DMS153 (cell line): ENCODE measurements at regions not wholly inside any gene's neighbourhood (a gene's known extent, or its start where the extent isn't known, plus 50 kb on each side); places are given as distances from the start of the nearest gene placed in this dataset.
"Not testable (repeated sequence)": the region's sequence is repeated elsewhere in the genome, so short reads cannot be mapped to it uniquely, and the experiment has no call there.

Experiments
- DNase-seq: peaks from one replicate; lab custom pipeline; 2025; lab: John Stamatoyannopoulos, UW

DNA sequence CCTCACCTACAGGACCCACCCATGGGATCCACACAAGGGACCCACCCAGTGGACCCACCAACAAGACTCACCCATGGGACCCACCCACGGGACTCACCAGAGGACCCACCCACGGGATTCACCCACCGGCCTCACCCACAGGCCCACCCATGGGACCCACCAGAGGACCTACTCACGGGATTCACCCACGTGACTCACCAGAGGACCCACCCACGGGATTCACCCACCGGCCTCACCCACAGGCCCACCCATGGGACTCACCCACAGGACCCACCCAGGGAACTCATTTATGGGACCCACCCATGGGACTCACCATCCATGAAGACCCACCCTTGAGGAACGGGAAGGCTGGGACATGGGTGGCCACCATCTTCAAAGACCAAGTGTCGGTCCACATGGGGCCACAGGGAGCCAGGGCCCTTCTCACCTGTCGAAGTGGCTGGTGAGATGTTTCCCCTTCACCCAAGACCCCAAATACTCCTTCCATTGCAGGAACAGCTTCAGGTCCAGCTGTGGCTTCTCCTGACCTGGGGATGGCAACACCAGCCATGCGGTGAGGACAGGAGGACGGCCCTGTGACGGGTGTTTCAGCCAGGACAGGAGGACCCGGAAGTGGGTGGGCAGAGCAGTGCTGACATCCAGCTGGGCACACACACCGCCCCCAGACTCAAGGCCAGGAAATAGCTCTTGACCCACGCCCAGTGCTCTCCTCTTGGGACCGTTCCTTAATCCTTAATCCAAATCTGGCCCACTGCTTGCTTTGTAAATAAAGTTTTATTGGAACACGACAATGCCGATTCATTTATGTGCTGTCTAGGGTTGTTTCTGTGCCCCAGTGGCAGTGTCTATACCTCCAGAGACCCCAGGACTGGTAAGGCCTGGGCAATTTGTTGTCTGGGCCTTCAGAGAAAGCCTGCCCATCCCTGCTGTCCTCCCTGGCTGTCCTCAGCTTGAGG is 1005.1 kb downstream of the BRD1 start:
- DNase-seq, result no peak

GRCh38 chr22:48821727-48822126 is 1005.9 kb downstream of the BRD1 start:
- DNase-seq, result no peak

DNA sequence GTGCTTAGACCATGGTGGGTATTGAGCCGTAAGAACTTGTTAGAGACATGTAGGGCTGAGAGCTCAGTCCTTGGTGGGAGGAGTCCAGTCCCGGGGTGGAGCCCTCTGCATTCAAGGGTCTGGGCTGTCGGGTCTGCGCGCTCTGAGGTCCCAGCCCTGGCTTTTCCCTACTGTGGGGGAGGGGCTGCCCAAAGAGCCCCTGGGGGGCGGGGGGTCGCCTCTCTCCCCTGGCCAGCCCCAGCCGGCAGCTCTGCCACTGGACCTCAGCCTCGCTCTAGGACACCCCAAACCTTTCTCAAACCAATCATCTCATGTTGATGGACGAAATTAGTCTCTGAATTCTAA is 1006.4 kb downstream of the BRD1 start:
- DNase-seq, result no peak

DNA sequence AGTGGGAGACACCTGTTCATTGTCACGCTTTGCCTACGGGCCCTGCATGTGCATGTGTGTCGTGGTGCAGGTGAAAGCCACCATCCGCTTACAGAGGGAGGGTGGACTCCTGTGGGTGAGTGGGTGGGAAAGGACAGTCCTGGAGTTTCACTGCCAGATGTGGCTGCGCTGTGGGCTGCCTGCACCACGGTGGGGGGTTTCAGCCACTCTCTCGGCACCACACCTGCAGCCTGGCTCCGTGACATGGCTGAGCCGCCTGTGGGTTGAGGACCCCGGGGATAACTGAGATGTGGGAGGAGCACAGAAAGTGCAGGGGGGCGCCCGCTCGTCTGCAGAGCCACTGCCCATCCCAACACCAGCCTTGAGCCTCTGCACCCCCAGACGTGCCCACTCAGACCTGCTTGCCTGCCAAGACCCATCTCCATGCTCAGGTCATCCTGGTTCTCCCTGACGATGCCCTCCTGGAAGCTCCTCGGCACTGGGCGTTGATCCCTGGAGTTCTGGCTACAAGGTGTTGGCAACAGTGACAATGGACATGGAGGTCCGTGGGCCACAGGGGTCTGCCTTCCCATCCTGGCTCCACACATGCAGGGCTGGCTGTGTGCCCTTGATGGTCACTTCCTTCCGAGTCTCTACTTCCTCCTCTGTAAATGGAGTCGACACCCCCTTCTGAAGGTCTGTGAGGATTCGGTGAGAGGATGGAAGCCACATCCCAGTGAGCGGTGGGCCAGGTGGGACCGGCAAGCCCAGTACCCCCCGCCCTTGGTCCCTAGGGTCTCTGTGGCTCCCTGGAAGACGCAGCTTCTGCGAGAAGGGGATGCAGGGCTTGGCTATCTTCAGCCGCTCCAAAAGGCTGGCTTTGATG is 1007.0 kb downstream of the BRD1 start:
- no peak for DNase-seq

GRCh38 chr22:48819961-48820360 is 1007.7 kb downstream of the BRD1 start:
- DNase-seq, result no peak

- DNase-seq, result no peak
Measured at GRCh38 chr22:48819232-48819631, 1008.4 kb downstream of the BRD1 start.

DNA sequence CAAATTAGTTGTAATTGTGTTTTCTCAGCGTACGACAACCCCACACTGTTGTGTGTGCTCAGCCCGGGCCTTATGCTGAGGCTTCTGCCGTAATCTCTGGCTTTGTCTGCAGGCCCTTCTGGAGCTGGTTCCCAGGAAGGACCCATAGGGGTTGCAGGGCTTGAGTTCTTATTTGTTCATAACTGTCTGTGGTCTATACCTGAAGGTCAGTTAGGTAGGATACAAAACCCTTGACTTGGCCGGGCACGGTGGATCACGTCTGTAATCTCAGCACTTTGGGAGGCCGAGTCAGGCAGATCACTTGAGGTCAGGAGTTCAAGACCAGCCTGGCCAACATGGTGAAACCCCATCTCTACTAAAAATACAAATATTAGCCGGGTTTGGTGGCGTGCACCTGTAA is 1010.2 kb downstream of the BRD1 start:
- DNase-seq, result not testable (repeated sequence)

GRCh38 chr22:48811885-48812284 is 1015.8 kb downstream of the BRD1 start:
- DNase-seq, result peak; percentile 56

- DNase-seq, result no peak
Measured at GRCh38 chr22:48808038-48808960, 1019.4 kb downstream of the BRD1 start.

GRCh38 chr22:48807155-48807554 is 1020.5 kb downstream of the BRD1 start:
- no peak for DNase-seq

- DNase-seq, result no peak
Measured at GRCh38 chr22:48806227-48806781, 1021.4 kb downstream of the BRD1 start.

DNA sequence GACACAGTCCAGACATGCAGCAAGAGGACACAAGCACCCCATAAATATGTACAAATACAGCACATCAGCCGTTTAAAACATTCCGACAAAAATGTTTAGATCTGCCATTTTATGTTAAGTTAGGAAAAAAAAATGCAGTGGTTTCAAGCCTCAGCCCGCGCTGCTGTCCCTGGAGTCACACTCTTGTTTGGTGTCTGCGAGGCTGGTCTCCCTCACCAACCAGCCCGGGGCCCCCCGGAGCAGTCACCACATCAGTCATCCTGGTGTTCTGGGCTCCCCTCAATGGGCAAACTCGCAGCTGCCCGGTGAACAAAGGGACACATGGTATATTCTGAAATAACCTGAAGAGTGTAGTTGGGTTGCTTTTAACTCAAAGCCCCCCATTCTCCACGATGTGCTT is 1022.2 kb downstream of the BRD1 start:
- no peak for DNase-seq

GRCh38 chr22:48804811-48805301 is 1022.8 kb downstream of the BRD1 start:
- no peak for DNase-seq

GRCh38 chr22:48803948-48804810 is 1023.5 kb downstream of the BRD1 start:
- no peak for DNase-seq

DNA sequence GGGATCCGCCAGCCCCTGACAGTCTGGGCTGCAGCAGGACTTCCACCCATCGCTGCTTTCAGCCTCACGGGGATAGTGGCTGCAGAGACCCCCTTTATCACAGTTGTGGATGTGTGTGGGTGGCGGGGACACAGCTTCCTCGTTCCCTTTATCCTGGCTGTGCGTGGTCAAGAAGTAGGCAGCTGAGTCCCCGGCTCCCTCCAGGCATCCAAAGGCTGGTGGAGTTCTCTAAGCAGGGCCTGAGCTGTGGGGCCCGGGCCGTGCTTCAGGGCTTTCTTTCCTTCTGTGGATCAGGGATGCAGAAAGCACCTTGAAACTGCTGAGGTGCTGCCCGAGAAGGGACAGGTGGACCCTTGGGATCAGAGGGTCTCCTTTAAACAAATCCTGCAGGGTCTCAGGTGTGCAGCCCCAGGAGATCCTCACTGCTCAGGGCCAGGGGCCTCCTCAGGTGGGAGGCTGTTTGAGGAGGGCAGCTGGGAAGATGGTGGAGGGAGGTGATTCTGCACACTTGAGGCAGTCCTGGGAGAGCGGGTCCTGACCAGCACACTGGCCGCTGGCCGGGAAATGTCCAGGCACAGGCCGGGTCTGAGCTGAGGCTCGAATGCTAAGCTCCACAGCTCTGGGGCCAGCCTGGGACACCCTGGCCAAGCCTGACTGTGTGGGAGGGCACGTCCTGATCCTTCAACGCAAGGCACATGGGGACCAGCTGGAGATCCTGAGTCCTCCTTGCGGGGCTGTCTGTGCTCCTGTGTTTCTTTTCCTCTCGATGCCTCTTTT is 1024.3 kb downstream of the BRD1 start:
- no peak for DNase-seq

- no peak for DNase-seq
Measured at GRCh38 chr22:48802576-48802975, 1025.1 kb downstream of the BRD1 start.

DNA sequence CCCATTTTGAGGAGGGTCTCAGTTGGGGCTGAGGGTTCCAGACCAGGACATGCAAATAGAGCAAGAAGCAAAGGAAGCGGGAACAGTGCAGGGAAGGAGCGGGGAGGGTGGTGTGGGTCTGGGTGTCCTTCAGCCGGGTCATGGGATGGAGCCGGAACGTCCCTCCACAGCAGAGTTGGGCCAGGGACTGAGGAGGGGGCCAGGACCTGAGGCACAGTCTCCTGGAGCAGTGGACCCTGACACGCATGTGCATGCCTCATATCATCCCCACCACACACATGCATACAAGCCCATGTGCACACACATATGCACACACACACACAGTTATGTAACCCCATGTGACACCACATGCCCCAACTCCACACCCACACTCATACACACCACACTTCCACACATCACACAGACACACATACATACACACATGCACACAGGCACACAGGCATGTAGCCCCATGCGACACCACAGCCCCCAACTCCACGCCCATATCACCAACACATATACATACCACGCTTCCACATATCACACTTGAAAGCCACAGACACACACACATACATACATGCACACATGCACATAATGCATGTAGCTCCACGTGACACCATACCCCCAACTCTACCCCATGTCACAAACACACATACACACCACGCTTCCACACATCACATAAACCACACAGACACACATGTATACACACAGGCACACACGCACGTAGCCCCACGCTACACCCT is 1026.6 kb downstream of the BRD1 start:
- no peak for DNase-seq

- no peak for DNase-seq
Measured at GRCh38 chr22:48800036-48800885, 1027.4 kb downstream of the BRD1 start.
